ENCODE measurements at regions not wholly inside any gene's neighbourhood (a gene's known extent, or its start where the extent isn't known, plus 50 kb on each side); places are given as distances from the start of the nearest gene placed in this dataset.

DNA sequence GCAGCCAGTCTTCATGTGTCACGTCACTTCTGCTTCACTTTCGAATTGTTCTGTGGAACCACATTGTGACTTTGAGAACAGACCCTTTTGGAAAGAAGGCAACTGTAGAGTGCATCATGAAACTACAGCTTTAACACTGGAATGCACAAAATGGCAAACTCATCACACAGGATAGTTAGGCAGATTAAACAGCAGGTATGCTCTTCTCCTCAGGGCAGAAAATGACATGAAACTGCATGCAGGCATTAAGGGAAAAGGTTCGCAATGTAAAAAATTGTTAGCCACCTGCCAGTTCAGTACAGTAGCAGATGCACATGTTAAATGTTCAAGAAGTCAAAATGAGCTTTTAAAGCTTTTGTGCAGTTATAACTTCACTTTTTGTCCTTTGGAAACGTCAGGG lies 864.6 kb upstream of the IGFBP7 start:
- ATAC-seq: no peak
- TF ChIP-seq ARNTL (CRISPR knock-in tag; IDR thresholded peaks at IDR 0.05; ENCODE audit: borderline replicate concordance, low read depth) (no peak), RARB (CRISPR knock-in tag; IDR thresholded peaks at IDR 0.05) (no peak), TOX (CRISPR knock-in tag; IDR thresholded peaks at IDR 0.05; ENCODE audit: borderline replicate concordance) (no peak), OSR1 (CRISPR knock-in tag; IDR thresholded peaks at IDR 0.05) (no peak), TCF4 (CRISPR knock-in tag; IDR thresholded peaks at IDR 0.05; ENCODE audit: borderline replicate concordance) (no peak), ZC3H10 (CRISPR knock-in tag; IDR thresholded peaks at IDR 0.05) (no peak)

DNA sequence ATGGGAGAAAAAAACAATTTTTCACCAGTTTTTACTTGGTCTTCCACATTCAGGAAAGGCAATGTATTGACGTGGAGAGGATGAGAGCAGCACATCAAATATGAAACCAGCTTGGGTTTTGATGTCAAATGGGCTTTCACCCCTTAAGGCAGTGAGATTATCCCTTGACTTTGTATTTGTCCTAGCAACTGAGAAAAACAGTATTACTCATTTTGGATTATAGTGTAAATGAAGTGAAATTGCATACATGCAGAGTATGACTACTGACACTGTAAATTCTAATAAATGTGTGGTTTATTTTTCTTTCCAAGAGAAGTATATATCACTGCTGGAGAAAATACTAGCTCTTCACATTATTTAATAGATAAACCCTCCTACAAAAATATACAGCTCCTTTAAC lies 863.6 kb upstream of the IGFBP7 start:
- TF ChIP-seq ESRRG (CRISPR knock-in tag; IDR thresholded peaks at IDR 0.05): no peak
- TF ChIP-seq, protein P1, sequence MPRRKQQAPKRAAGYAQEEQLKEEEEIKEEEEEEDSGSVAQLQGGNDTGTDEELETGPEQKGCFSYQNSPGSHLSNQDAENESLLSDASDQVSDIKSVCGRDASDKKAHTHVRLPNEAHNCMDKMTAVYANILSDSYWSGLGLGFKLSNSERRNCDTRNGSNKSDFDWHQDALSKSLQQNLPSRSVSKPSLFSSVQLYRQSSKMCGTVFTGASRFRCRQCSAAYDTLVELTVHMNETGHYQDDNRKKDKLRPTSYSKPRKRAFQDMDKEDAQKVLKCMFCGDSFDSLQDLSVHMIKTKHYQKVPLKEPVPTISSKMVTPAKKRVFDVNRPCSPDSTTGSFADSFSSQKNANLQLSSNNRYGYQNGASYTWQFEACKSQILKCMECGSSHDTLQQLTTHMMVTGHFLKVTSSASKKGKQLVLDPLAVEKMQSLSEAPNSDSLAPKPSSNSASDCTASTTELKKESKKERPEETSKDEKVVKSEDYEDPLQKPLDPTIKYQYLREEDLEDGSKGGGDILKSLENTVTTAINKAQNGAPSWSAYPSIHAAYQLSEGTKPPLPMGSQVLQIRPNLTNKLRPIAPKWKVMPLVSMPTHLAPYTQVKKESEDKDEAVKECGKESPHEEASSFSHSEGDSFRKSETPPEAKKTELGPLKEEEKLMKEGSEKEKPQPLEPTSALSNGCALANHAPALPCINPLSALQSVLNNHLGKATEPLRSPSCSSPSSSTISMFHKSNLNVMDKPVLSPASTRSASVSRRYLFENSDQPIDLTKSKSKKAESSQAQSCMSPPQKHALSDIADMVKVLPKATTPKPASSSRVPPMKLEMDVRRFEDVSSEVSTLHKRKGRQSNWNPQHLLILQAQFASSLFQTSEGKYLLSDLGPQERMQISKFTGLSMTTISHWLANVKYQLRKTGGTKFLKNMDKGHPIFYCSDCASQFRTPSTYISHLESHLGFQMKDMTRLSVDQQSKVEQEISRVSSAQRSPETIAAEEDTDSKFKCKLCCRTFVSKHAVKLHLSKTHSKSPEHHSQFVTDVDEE (CRISPR knock-in tag; IDR thresholded peaks at IDR 0.05): no peak
- TF ChIP-seq BACH2 (CRISPR knock-in tag; IDR thresholded peaks at IDR 0.05; ENCODE audit: borderline replicate concordance): no peak
- no peak for TF ChIP-seq ZNF565 (CRISPR knock-in tag; conservative IDR thresholded peaks at IDR 0.05; ENCODE audit: low read depth)
- no peak for TF ChIP-seq OSR1 (CRISPR knock-in tag; IDR thresholded peaks at IDR 0.05)
- TF ChIP-seq TOX (CRISPR knock-in tag; IDR thresholded peaks at IDR 0.05; ENCODE audit: borderline replicate concordance): no peak
- TF ChIP-seq SNAI2 (CRISPR knock-in tag; IDR thresholded peaks at IDR 0.05): no peak
- TF ChIP-seq CSDC2 (CRISPR knock-in tag; IDR thresholded peaks at IDR 0.05): no peak
- no peak for TF ChIP-seq ISL1 (CRISPR knock-in tag; IDR thresholded peaks at IDR 0.05)
- ATAC-seq: no peak

DNA sequence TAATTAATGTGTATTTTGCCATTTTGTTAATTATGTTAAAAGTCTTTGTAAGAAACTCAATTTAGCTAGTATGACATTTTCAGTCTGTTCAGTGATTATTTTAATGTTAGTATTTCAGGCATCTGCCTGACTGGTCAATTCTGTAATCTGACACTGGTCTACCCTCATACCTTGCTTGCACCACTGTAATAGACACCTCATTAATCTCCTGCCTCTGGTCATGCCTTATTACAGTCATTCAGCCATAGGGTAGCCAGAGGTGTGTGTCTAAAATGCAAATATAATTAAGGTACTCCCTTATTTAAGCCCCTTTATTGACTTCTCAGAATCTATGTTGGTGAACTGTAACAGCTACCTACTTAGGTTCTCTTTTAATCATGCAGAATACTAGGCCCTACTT lies 861.1 kb upstream of the IGFBP7 start:
- TF ChIP-seq TOX (CRISPR knock-in tag; IDR thresholded peaks at IDR 0.05; ENCODE audit: borderline replicate concordance) (no peak), ARNTL (CRISPR knock-in tag; IDR thresholded peaks at IDR 0.05; ENCODE audit: borderline replicate concordance, low read depth) (no peak), ZC3H10 (CRISPR knock-in tag; IDR thresholded peaks at IDR 0.05) (no peak), ESRRG (CRISPR knock-in tag; IDR thresholded peaks at IDR 0.05) (no peak), ISL1 (CRISPR knock-in tag; IDR thresholded peaks at IDR 0.05) (no peak), CSDC2 (CRISPR knock-in tag; IDR thresholded peaks at IDR 0.05) (no peak), ZFP30 (CRISPR knock-in tag; IDR thresholded peaks at IDR 0.05) (no peak), TCF4 (CRISPR knock-in tag; IDR thresholded peaks at IDR 0.05; ENCODE audit: borderline replicate concordance) (no peak), PPARA (CRISPR knock-in tag; IDR thresholded peaks at IDR 0.05; ENCODE audit: borderline replicate concordance) (no peak), BACH2 (CRISPR knock-in tag; IDR thresholded peaks at IDR 0.05; ENCODE audit: borderline replicate concordance) (no peak), GLIS3 (CRISPR knock-in tag; IDR thresholded peaks at IDR 0.05) (no peak), ZFP3 (CRISPR knock-in tag; IDR thresholded peaks at IDR 0.05) (no peak), ZNF565 (CRISPR knock-in tag; conservative IDR thresholded peaks at IDR 0.05; ENCODE audit: low read depth) (no peak), OSR1 (CRISPR knock-in tag; IDR thresholded peaks at IDR 0.05) (no peak), ZNF70 (CRISPR knock-in tag; IDR thresholded peaks at IDR 0.05) (no peak)
- TF ChIP-seq, protein P1 (CRISPR knock-in tag; IDR thresholded peaks at IDR 0.05): no peak
- TF ChIP-seq, protein P2, sequence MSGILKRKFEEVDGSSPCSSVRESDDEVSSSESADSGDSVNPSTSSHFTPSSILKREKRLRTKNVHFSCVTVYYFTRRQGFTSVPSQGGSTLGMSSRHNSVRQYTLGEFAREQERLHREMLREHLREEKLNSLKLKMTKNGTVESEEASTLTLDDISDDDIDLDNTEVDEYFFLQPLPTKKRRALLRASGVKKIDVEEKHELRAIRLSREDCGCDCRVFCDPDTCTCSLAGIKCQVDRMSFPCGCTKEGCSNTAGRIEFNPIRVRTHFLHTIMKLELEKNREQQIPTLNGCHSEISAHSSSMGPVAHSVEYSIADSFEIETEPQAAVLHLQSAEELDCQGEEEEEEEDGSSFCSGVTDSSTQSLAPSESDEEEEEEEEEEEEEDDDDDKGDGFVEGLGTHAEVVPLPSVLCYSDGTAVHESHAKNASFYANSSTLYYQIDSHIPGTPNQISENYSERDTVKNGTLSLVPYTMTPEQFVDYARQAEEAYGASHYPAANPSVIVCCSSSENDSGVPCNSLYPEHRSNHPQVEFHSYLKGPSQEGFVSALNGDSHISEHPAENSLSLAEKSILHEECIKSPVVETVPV (CRISPR knock-in tag; IDR thresholded peaks at IDR 0.05): no peak
- TF ChIP-seq, protein P3, sequence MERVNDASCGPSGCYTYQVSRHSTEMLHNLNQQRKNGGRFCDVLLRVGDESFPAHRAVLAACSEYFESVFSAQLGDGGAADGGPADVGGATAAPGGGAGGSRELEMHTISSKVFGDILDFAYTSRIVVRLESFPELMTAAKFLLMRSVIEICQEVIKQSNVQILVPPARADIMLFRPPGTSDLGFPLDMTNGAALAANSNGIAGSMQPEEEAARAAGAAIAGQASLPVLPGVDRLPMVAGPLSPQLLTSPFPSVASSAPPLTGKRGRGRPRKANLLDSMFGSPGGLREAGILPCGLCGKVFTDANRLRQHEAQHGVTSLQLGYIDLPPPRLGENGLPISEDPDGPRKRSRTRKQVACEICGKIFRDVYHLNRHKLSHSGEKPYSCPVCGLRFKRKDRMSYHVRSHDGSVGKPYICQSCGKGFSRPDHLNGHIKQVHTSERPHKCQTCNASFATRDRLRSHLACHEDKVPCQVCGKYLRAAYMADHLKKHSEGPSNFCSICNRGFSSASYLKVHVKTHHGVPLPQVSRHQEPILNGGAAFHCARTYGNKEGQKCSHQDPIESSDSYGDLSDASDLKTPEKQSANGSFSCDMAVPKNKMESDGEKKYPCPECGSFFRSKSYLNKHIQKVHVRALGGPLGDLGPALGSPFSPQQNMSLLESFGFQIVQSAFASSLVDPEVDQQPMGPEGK (CRISPR knock-in tag; IDR thresholded peaks at IDR 0.05; ENCODE audit: borderline replicate concordance): no peak
- TF ChIP-seq, protein P4, sequence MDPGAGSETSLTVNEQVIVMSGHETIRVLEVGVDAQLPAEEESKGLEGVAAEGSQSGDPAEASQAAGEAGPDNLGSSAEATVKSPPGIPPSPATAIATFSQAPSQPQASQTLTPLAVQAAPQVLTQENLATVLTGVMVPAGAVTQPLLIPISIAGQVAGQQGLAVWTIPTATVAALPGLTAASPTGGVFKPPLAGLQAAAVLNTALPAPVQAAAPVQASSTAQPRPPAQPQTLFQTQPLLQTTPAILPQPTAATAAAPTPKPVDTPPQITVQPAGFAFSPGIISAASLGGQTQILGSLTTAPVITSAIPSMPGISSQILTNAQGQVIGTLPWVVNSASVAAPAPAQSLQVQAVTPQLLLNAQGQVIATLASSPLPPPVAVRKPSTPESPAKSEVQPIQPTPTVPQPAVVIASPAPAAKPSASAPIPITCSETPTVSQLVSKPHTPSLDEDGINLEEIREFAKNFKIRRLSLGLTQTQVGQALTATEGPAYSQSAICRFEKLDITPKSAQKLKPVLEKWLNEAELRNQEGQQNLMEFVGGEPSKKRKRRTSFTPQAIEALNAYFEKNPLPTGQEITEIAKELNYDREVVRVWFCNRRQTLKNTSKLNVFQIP (CRISPR knock-in tag; IDR thresholded peaks at IDR 0.05; ENCODE audit: borderline replicate concordance, low read depth): no peak
- TF ChIP-seq, protein P5, sequence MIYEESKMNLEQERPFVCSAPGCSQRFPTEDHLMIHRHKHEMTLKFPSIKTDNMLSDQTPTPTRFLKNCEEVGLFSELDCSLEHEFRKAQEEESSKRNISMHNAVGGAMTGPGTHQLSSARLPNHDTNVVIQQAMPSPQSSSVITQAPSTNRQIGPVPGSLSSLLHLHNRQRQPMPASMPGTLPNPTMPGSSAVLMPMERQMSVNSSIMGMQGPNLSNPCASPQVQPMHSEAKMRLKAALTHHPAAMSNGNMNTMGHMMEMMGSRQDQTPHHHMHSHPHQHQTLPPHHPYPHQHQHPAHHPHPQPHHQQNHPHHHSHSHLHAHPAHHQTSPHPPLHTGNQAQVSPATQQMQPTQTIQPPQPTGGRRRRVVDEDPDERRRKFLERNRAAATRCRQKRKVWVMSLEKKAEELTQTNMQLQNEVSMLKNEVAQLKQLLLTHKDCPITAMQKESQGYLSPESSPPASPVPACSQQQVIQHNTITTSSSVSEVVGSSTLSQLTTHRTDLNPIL (CRISPR knock-in tag; IDR thresholded peaks at IDR 0.05; ENCODE audit: low read depth): no peak
- no peak for ATAC-seq

All from SK-N-SH treated with all-trans-retinoic acid at 6 μM for 48 hours (cell line).